GM21717 (cell line): ENCODE measurements at regions not wholly inside any gene's neighbourhood (a gene's known extent, or its start where the extent isn't known, plus 50 kb on each side); places are given as distances from the start of the nearest gene placed in this dataset.
"Not testable (repeated sequence)": the region's sequence is repeated elsewhere in the genome, so short reads cannot be mapped to it uniquely, and the experiment has no call there.

Experiments
- ATAC-seq: cut with Tn5 transposase; IDR thresholded peaks from one replicate; pipeline ENCODE4 v1.9.1; 2021; ENCODE audit warnings: mild to moderate bottlenecking, moderate library complexity; ENCODE audit not compliant: unreplicated experiment

GRCh38 chr13:54829391-54830068 lies 1800.9 kb downstream of the OLFM4 start:
- ATAC-seq = not testable (repeated sequence)

- no peak for ATAC-seq
Measured at GRCh38 chr13:54836273-54836672, 1807.7 kb downstream of the OLFM4 start.

- no peak for ATAC-seq
Measured at GRCh38 chr13:54841682-54842081, 1813.1 kb downstream of the OLFM4 start.

- ATAC-seq = no peak
Measured at GRCh38 chr13:54845351-54845965, 1816.8 kb downstream of the OLFM4 start.

- no peak for ATAC-seq
Measured at GRCh38 chr13:54852831-54853230, 1824.2 kb downstream of the OLFM4 start.

- no peak for ATAC-seq
Measured at GRCh38 chr13:54859827-54860226, 1831.2 kb downstream of the OLFM4 start.

GRCh38 chr13:54875111-54875510 lies 1846.5 kb downstream of the OLFM4 start:
- no peak for ATAC-seq

- ATAC-seq = no peak
Measured at GRCh38 chr13:54879036-54879435, 1850.4 kb downstream of the OLFM4 start.

- no peak for ATAC-seq
Measured at GRCh38 chr13:54884682-54885081, 1856.1 kb downstream of the OLFM4 start.

GRCh38 chr13:54890976-54891375 lies 1862.4 kb downstream of the OLFM4 start:
- ATAC-seq = no peak

- no peak for ATAC-seq
Measured at GRCh38 chr13:54901316-54901715, 1872.7 kb downstream of the OLFM4 start.

- no peak for ATAC-seq
Measured at GRCh38 chr13:54912367-54912766, 1883.8 kb downstream of the OLFM4 start.

- no peak for ATAC-seq
Measured at GRCh38 chr13:54913668-54914067, 1885.1 kb downstream of the OLFM4 start.

- no peak for ATAC-seq
Measured at GRCh38 chr13:54927538-54927937, 1898.9 kb downstream of the OLFM4 start.

- ATAC-seq = no peak
Measured at GRCh38 chr13:54928071-54928470, 1899.5 kb downstream of the OLFM4 start.

GRCh38 chr13:54934121-54934520 lies 1905.5 kb downstream of the OLFM4 start:
- ATAC-seq = no peak

GRCh38 chr13:54945973-54946372 lies 1917.4 kb downstream of the OLFM4 start:
- no peak for ATAC-seq

- no peak for ATAC-seq
Measured at GRCh38 chr13:54949735-54950134, 1921.1 kb downstream of the OLFM4 start.

GRCh38 chr13:54950546-54950945 lies 1921.9 kb downstream of the OLFM4 start:
- ATAC-seq = no peak

- peak; percentile 90 for ATAC-seq
Measured at GRCh38 chr13:54953786-54954185, 1925.2 kb downstream of the OLFM4 start.

GRCh38 chr13:54958781-54959180 lies 1930.2 kb downstream of the OLFM4 start:
- ATAC-seq = no peak

- no peak for ATAC-seq
Measured at GRCh38 chr13:54965881-54966280, 1937.3 kb downstream of the OLFM4 start.

- no peak for ATAC-seq
Measured at GRCh38 chr13:54972838-54973237, 1944.2 kb downstream of the OLFM4 start.
